GM19351 (cell line): ENCODE measurements at regions not wholly inside any gene's neighbourhood (a gene's known extent, or its start where the extent isn't known, plus 50 kb on each side); places are given as distances from the start of the nearest gene placed in this dataset.
"Not testable (repeated sequence)": the region's sequence is repeated elsewhere in the genome, so short reads cannot be mapped to it uniquely, and the experiment has no call there.

Source experiments
- ATAC-seq: cut with Tn5 transposase; IDR thresholded peaks from one replicate; pipeline ENCODE4 v1.9.1; 2021; ENCODE audit warnings: mild to moderate bottlenecking, moderate library complexity; ENCODE audit not compliant: unreplicated experiment

GRCh38 chr9:102740578-102740977, 254.6 kb upstream of the CYLC2 start:
- no peak for ATAC-seq

GRCh38 chr9:102728946-102729345, 266.2 kb upstream of the CYLC2 start:
- no peak for ATAC-seq

- no peak for ATAC-seq
These were observed 280.9 kb upstream of the CYLC2 start for GRCh38 chr9:102714184-102714583.

GRCh38 chr9:102712910-102713309, 282.2 kb upstream of the CYLC2 start:
- ATAC-seq: not testable (repeated sequence)

- no peak for ATAC-seq
These were observed 294.2 kb upstream of the CYLC2 start for GRCh38 chr9:102700936-102701335.

GRCh38 chr9:102669220-102669619, 325.9 kb upstream of the CYLC2 start:
- ATAC-seq: no peak

GRCh38 chr9:102652471-102652870, 342.7 kb upstream of the CYLC2 start:
- ATAC-seq: no peak

GRCh38 chr9:102650896-102651295, 344.2 kb upstream of the CYLC2 start:
- no peak for ATAC-seq

GRCh38 chr9:102642651-102643050, 352.5 kb upstream of the CYLC2 start:
- ATAC-seq: no peak

- ATAC-seq: peak; percentile 79
These were observed 363.6 kb upstream of the CYLC2 start for GRCh38 chr9:102631559-102631958.

GRCh38 chr9:102609461-102609860, 385.7 kb upstream of the CYLC2 start:
- ATAC-seq: no peak

GRCh38 chr9:102603198-102604195, 391.6 kb upstream of the CYLC2 start:
- ATAC-seq: not testable (repeated sequence)

- no peak for ATAC-seq
These were observed 400.9 kb upstream of the CYLC2 start for GRCh38 chr9:102594241-102594640.

GRCh38 chr9:102587281-102587680, 407.9 kb upstream of the CYLC2 start:
- ATAC-seq: no peak

- ATAC-seq: no peak
These were observed 425.7 kb upstream of the CYLC2 start for GRCh38 chr9:102569436-102569835.

- no peak for ATAC-seq
These were observed 443.8 kb upstream of the CYLC2 start for GRCh38 chr9:102551346-102551745.

- ATAC-seq: no peak
These were observed 444.2 kb upstream of the CYLC2 start for GRCh38 chr9:102550886-102551285.

GRCh38 chr9:102550266-102550665, 444.9 kb upstream of the CYLC2 start:
- ATAC-seq: no peak

GRCh38 chr9:102534031-102534430, 461.1 kb upstream of the CYLC2 start:
- no peak for ATAC-seq

- ATAC-seq: no peak
These were observed 473.9 kb upstream of the CYLC2 start for GRCh38 chr9:102521097-102521755.

- ATAC-seq: no peak
These were observed 475.7 kb upstream of the CYLC2 start for GRCh38 chr9:102519423-102519822.

GRCh38 chr9:102518324-102518723, 476.8 kb upstream of the CYLC2 start:
- no peak for ATAC-seq
